Mesothelial cell of epicardium (in vitro differentiated cells): ENCODE measurements at regions not wholly inside any gene's neighbourhood (a gene's known extent, or its start where the extent isn't known, plus 50 kb on each side); places are given as distances from the start of the nearest gene placed in this dataset.

ENCODE experiments used
- DNase-seq, 2 experiments: peaks; one replicate each; pipeline ENCODE4 v3.0.0; 2021; ENCODE audit warnings: low spot score in 2 of 2; ENCODE audit not compliant: unreplicated experiment in 2 of 2
- H3K27ac Mint-ChIP-seq: 2 replicates; pipeline ENCODE4 v1.8.0; 2021; ENCODE audit warnings: mixed read lengths
- H3K27me3 Mint-ChIP-seq: 2 replicates; pipeline ENCODE4 v1.8.0; 2021; ENCODE audit warnings: low read depth, mixed read lengths
- H3K36me3 Mint-ChIP-seq: 2 replicates; pipeline ENCODE4 v1.8.0; 2021; ENCODE audit warnings: mixed read lengths
- H3K4me1 Mint-ChIP-seq: 2 replicates; pipeline ENCODE4 v1.8.0; 2021; ENCODE audit warnings: mixed read lengths
- H3K4me3 Mint-ChIP-seq: 2 replicates; pipeline ENCODE4 v1.8.0; 2021; ENCODE audit warnings: mild to moderate bottlenecking, moderate library complexity, mixed read lengths
- H3K9me3 Mint-ChIP-seq: 2 replicates; pipeline ENCODE4 v1.8.0; 2021; ENCODE audit warnings: mixed read lengths
- TF ChIP-seq, protein P1 (sequence below): fragments of 200-600 bp; sonication (generic); IDR thresholded peaks from one replicate; pipeline ENCODE4 v1.5.0; 2021; ENCODE audit warnings: antibody characterized with exemption; ENCODE audit not compliant: unreplicated experiment

DNA sequence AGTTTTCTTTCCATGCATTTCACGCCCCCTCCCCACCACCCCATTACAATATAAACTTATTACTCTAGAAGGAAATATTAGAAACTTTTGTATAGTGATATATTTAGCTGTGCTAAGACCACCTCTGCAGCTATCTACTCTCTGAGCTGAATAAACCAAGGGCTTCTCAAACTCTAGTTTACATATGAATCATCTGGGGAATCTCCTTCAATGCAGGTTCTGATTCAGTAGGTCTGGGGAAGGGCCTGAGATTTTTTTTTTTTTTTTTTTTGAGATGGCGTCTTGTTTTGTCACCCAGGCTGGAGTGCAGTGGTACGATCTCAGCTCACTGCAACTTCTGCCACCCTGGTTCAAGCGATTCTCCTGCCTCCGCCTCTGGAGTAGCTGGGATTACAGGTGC, 67.6 kb upstream of the PRKG1 start:
- TF ChIP-seq, protein P1, sequence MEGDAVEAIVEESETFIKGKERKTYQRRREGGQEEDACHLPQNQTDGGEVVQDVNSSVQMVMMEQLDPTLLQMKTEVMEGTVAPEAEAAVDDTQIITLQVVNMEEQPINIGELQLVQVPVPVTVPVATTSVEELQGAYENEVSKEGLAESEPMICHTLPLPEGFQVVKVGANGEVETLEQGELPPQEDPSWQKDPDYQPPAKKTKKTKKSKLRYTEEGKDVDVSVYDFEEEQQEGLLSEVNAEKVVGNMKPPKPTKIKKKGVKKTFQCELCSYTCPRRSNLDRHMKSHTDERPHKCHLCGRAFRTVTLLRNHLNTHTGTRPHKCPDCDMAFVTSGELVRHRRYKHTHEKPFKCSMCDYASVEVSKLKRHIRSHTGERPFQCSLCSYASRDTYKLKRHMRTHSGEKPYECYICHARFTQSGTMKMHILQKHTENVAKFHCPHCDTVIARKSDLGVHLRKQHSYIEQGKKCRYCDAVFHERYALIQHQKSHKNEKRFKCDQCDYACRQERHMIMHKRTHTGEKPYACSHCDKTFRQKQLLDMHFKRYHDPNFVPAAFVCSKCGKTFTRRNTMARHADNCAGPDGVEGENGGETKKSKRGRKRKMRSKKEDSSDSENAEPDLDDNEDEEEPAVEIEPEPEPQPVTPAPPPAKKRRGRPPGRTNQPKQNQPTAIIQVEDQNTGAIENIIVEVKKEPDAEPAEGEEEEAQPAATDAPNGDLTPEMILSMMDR: no peak
- no peaks in the 10 kb centered on the region for H3K27me3 Mint-ChIP-seq

DNA sequence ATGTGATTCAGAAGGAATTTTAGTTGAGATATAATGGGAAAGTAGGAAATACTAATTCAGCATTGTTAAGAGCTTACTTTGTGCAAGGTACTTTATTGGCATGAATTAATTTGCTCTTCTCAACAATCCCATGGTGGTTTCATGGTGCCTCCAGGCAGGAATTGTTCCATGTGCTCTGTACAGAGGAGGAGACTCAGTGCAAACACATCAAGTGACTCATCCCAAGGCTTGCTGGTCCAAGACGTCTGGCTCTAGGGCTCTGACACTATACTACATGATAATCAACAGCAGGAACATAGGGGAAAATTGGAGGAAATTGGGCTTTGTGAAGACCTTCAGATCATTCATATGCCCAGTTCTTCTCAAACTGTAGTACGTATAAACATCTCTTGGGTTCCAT, 66.5 kb upstream of the PRKG1 start:
- Mint-ChIP-seq H3K27me3 (no peaks in the 10 kb centered on the region), H3K4me1 (peaks cover 14% of the 10 kb centered on the region), H3K36me3 (no peaks in the 10 kb centered on the region), H3K9me3 (peaks cover 6% of the 10 kb centered on the region), H3K4me3 (no peak overlapping the region), H3K27ac (no peak overlapping the region)
- no peak for DNase-seq
- TF ChIP-seq, protein P1: no peak

More for the DNA sequence above, 67.6 kb upstream of the PRKG1 start:
- Mint-ChIP-seq H3K36me3 (no peaks in the 10 kb centered on the region), H3K4me3 (no peak overlapping the region), H3K27ac (no peak overlapping the region), H3K9me3 (peaks cover 3% of the 10 kb centered on the region), H3K4me1 (peaks cover 17% of the 10 kb centered on the region)
- DNase-seq: no peak

DNA sequence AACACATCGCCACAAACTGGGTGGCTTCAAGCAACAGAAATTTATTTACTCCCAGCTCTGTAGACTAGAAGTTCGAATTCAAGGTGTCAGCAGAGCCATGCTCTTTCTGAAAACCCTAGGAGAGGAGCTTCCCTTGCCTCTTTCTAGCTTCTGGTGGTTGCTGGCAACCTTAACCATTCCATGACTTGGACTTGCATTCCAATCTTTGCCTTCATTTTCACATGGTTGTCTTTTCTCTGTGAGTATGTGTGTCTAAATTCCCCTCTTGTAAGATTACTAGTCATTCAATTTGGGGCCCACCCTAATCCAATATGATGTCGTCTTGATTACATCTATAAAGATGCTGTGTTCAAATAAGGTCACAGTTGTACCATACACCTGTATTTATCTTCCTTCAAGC, 65.9 kb upstream of the PRKG1 start:
- no peak for DNase-seq
- H3K27ac Mint-ChIP-seq: no peak overlapping the region
- H3K9me3 Mint-ChIP-seq: peaks cover 6% of the 10 kb centered on the region

DNA sequence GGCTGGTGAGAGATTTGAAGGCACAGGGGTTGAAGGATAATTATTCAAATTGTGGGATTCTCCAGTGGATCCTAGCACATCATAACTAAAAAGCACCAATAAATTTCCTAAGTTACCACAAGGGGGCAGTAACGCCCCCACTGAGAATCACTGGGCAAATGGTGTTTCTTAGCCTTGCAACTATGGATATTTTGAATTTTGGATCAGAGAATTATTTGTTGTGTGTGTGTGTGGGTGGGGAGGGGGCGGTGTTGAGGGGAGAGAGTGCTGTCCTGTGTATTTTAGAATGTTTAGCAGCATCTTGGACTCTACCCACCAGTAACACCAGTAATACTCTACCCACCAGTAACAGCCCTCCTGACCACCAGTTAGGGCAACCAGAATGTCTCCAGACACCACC, 63.3 kb upstream of the PRKG1 start:
- Mint-ChIP-seq H3K4me3 (no peak overlapping the region), H3K9me3 (peaks cover 13% of the 10 kb centered on the region), H3K4me1 (peaks cover 9% of the 10 kb centered on the region), H3K27ac (no peak overlapping the region), H3K27me3 (no peaks in the 10 kb centered on the region), H3K36me3 (no peaks in the 10 kb centered on the region)
- DNase-seq: no peak
- TF ChIP-seq, protein P1: peak; percentile 89

More for the DNA sequence above, 65.9 kb upstream of the PRKG1 start:
- Mint-ChIP-seq H3K4me1 (peaks cover 8% of the 10 kb centered on the region), H3K4me3 (no peak overlapping the region), H3K27me3 (no peaks in the 10 kb centered on the region), H3K36me3 (no peaks in the 10 kb centered on the region)
- TF ChIP-seq, protein P1: no peak

DNA sequence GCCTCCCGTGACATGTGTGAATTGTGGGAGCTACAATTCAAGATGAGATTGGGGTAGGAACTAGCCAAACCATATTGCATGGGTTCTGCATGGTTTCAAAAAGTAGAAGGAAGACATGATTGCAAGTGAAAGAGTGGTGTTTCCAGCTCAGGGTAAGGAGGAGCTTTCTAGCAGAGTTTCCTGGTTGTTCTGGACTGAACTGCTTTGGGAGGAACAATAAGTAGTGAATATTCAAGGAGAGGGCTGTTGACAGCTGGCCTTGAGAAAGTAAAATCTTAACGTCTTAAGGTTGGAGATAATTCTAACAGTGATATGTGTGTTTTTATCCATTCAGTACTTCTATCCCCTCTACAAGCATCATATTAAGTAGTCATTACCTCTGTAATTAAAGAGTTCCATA, 62.2 kb upstream of the PRKG1 start:
- TF ChIP-seq, protein P1: no peak
- no peak for DNase-seq
- no peak overlapping the region for H3K4me3 Mint-ChIP-seq
- H3K27me3 Mint-ChIP-seq: no peaks in the 10 kb centered on the region
- H3K27ac Mint-ChIP-seq: no peak overlapping the region
- peaks cover 13% of the 10 kb centered on the region for H3K9me3 Mint-ChIP-seq
- peaks cover 7% of the 10 kb centered on the region for H3K4me1 Mint-ChIP-seq
- no peaks in the 10 kb centered on the region for H3K36me3 Mint-ChIP-seq
